Activated T-cell treated with anti-CD3 and anti-CD28 coated beads for 1 hour (primary cell): ENCODE measurements at regions not wholly inside any gene's neighbourhood (a gene's known extent, or its start where the extent isn't known, plus 50 kb on each side); places are given as distances from the start of the nearest gene placed in this dataset.
A peak's percentile ranks its signal among the peaks of the same experiment; 100 is the strongest.

Experiments used
- DNase-seq: peaks from one replicate; pipeline ENCODE4 v3.0.0-alpha.2; 2020; ENCODE audit warnings: low read depth

- DNase-seq, result no peak
Measured at GRCh38 chr5:8138884-8139283, 269.9 kb downstream of the MTRR start.

GRCh38 chr5:8150791-8151190 is 281.8 kb downstream of the MTRR start:
- DNase-seq, result no peak

DNA sequence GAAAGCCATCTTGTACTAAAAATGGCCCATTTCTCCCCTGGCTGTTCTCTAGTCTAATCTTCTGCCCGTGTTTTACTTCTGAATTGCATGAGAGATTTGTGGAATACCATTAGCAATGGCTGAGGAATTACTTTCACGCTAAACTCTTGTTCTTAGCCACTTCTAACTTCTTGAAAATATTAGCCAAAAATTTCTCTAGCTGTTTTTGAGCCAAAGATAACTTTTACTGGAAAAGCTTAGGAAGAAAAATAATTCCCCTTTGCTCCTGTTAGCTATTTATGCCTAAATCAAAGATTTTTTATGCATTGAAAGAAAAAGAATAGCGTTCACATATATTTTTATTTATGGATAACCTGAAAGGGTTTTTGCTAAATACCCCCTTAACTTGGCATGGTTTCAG is 287.8 kb downstream of the MTRR start:
- DNase-seq, result no peak

DNA sequence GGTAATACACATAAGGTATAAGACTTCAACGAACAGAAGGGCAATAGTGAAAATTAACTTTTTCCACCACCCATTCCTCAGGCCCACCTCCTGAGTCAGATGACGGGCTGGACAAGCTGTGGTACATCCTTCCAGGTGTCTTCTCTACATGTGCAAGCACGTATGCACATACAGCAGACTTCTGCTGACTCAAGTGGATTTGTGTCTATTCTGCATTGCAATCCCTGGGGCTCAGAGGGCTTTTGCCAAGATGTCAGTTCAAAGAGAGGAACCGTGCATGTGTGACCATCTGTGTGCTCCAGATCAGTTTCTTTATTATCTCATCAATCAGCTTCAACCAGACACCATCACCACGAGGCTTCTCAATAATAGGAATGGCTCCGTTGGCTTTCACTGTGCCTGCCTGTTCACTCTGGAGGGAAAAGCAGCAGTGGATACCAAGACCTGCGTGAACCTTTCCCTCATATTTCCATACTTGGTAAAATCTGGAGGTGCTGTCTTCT is 288.4 kb downstream of the MTRR start:
- DNase-seq, result no peak

DNA sequence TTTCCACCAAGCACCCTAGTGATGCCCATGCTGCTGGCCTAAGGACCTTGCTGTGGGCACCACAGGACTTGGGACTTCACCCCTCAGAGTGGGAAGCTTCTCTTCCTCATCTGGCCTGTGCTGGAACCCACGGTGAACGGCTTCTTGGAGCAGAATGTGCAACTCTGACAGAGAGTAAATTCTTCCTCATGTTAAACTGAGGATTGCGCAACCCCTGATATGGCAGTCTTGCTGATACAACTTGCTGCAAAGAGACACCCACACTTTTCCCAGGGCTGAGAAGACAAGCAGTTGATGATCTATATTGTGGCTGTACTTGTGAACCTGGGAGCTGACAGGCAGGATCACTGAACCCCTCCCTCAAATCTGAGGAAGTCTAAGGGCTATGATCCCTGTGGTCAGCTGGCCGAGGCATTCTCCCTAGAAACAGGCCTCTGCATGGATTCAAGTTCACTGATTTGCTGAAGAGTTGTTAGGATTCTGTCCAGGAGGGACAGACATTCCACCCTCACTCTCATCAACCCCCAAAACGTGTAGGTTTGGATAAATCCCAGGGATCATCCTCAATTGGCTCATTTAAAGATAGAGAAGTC is 307.2 kb downstream of the MTRR start:
- DNase-seq, result no peak

DNA sequence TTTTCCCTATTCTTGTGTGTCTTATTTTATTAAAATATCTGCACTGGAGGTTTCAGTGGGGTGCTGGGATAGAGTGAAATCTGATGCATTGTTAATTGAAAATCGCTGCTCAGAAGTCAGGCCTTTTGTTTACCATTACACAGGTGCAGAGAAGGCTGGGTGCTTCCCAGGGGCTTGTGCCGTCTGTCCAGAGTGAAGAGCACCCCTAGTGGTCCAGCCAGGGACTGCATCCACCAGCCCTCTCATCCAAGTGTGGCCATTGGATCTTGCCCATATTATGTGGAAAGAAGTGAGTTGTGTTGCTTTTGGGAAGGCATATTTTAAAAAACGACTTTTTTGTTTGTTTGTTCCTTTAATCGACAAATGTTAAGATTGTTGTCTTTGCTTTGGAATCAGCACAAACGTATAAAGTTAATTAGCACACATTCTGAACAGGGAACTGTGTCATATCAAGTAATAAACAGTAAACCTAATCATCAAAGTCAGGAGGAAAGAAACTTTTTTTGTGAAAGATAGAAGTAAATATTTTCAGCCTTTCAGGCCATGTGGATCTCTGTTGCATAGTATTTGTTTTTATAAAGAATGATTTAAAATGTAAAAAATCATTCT is 315.6 kb downstream of the MTRR start:
- peak; percentile 4 for DNase-seq

DNA sequence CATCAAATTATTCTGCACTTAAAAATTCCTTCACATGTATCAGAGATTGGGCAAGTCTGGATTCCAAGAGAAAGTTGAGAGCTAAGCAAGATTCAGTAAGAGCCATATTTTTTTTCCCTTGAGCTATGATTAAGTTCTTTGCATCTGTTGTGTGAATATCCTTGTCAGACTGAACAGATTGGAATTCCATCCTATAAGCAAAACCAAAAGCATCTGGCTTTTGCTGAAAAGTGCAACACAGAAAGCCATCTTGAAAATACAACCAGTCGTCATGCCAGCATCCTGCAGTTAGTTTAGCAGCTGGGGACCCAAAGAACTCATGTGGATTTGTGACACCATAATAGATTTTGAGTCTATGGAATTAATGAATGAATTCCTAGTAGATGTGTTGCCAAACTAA is 316.9 kb downstream of the MTRR start:
- DNase-seq, result no peak

- no peak for DNase-seq
Measured at GRCh38 chr5:8188874-8189565, 320.1 kb downstream of the MTRR start.

DNA sequence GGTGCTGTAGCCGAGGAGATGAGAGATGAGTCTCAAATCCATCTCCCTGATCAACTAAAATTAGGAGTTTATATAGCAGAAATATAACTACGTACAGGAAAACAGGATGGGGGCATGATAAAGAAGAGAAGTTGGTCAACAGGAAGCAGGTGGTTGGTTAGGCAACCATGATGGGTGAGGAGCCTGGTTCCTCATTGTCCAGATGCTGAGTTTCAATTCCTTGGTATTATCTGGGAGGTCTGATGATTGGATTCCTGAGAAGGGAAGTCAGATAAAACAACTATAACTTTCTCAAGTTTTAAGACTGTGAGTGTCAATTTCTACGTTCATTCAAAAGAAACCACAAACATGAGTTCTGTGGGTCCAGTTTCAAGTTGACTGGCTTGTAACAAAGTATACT is 323.9 kb downstream of the MTRR start:
- no peak for DNase-seq

DNA sequence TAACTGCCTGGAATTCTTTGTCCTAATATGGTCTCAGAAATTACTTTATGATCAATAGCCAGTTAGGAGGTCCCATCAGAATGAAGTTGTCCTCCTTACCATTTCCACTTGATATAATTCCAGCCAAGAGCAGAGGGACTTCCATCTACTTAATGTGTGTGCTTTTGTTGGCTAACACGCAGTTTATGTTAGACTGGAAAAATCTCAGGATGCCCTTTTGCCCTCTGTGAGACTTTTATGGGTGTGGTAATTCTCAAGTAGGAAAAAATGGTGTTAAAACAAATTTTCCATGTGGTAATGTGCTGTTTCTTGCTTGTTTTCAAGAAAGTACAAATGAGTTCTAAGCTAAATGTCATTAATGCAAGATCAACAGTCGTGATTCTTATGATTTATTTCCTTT is 327.1 kb downstream of the MTRR start:
- DNase-seq, result no peak

DNA sequence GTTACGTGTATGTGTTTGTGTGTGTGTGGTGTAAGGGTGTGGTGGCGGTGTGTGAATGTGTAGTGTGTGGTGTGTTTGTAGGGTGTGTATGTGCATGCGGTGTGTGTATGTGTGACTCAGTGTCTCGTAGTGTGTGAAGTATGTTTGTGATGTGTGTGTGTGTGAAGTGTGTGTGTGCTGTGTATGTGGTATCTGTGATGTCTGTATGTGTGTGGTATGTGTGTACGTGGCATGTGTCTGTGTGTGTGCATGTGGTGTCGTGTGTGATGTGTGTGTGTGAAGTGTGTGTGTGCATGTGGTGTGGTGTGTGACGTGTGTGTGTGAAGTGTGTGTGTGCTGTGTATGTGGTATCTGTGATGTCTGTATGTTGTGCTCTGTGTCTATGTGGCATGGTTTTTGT is 339.4 kb downstream of the MTRR start:
- DNase-seq, result no peak

DNA sequence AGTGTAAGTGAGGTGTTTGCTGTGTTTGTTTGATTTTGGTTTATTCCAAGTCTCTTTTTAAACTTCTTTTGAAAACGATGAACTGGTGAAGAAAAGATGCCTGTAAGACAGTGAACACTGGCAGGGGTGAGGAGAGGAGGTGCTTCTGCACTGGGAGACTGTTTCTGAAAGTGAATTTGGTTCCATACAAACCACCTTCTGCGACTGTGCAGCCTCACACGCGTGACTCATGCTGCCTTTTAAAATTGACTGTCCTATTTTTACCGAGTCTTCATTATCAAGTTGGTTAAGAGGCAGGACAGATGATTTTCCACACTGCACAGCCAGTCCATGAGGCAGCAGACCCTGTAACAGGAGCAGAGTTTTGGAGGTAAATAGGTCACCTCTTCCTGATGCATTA is 340.6 kb downstream of the MTRR start:
- no peak for DNase-seq

DNA sequence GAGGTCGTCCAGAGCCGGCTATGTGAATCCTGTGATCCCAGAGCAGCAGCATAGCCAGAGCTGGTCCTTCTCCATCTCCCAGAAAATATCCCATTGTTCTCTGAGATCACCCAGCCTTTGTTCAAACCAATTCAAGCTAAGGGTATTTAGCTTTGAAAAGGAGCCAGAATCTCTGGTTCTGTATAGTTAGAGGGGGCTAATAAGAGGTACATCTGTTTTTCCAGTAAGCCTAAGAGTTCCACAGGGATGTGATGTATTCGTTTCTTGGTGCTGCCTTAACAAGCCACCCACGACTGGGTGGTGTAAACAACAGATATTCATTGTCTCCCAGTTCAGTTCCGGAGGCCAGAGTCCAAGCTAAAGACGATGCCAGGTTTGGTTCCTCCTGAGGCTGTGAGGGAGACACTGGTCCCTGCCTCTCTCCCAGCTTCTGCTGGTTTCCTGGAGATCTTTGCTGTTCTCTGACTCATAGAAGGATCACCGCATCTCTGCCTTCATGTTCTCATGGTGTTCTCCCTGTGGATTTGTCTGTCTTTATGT is 344.8 kb downstream of the MTRR start:
- no peak for DNase-seq

- DNase-seq, result no peak
Measured at GRCh38 chr5:8216921-8217320, 348.0 kb downstream of the MTRR start.

GRCh38 chr5:8226148-8226547 is 357.2 kb downstream of the MTRR start:
- no peak for DNase-seq

DNA sequence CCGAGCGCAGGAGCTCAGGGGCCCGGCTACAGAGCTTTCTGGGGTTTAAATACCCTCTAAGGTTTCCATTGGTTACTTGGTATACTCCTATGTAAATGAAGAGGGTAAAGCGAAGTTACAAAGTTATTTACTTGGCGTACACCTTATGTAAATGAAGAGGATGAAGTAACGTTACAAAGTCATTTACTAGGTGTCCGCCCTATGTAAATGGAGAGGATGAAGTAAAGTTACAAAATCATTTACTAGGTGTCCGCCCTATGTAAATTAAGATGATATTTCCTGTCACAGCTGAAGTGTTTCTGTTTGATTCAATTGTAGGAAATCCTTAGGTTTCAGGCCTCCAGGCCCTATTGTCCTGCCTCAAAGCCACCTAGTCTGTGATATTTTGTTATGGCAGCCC is 358.2 kb downstream of the MTRR start:
- DNase-seq, result no peak

GRCh38 chr5:8229551-8229950 is 360.6 kb downstream of the MTRR start:
- DNase-seq, result no peak

DNA sequence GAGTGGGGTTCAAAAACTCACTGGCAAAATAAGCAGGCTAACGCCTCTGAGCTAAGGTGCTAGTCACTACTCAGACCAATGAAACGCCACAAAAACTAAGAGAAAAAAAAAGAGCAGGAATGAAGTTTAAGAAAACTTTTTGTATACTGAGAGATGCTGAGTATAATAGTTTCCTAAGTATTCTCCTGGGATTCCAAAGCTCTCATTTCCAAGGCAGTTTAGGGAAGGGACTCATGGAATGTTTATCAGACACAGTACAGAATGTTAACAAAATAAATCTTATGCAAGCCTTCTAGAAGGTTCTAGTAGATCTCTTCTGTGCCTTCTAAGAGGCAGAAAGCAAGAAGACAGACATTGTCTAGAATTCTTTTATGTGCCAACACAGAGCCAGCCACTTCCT is 361.9 kb downstream of the MTRR start:
- DNase-seq, result no peak

DNA sequence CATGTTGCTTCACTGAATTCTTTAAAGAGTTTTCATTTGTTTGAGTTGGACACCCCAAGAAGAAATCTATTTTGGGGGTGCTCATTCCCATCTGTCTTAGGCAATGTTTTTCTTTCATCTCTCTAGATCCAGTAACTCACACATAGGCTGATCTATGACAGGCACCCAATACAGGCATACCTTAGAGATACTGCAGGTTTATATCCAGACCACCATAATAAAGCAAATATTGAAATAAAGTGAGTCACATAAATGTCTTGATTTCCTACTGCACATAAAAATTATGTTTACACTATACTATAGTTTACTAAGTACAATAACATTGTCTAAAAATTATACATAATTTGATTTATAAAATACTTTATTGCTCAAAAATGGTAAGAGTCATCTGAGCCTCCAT is 364.5 kb downstream of the MTRR start:
- no peak for DNase-seq

GRCh38 chr5:8234179-8234770 is 365.3 kb downstream of the MTRR start:
- no peak for DNase-seq

DNA sequence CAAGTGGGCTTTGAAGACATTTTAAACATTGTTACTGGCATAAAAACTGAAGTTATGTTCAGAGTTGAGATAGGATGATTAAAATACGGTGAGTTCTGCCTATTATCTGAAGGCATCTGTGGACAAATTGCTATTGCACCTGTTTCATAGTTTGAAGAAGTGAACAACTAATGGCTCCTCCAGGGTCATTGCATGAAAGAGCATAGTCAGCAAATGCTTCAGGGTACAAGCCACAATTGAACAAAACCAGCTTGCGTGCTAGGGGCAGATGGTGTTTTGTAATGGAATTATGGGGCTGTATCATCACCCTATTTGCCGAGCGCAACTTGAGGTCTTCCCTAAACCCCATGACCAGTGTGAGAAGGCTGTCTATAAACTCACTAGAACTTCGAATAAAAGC is 369.1 kb downstream of the MTRR start:
- DNase-seq, result no peak

DNA sequence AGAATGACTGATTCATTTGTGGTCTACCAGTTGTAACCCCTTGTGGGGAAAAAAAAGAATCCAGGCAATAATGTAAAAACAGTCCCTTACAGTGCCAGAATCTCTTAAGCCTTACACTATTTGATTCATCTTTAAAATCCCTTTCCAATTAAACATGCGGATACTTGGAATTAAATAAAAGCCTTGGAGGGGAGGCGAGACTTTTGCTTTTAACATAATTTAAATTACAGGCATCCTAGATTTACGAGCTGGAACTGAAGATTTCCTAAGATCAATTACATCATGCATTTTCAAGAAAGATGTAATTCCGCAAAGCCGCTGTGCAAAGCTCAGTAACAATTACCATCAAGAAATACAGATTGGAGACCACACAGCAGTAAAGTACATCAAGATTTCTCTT is 370.2 kb downstream of the MTRR start:
- DNase-seq, result no peak

DNA sequence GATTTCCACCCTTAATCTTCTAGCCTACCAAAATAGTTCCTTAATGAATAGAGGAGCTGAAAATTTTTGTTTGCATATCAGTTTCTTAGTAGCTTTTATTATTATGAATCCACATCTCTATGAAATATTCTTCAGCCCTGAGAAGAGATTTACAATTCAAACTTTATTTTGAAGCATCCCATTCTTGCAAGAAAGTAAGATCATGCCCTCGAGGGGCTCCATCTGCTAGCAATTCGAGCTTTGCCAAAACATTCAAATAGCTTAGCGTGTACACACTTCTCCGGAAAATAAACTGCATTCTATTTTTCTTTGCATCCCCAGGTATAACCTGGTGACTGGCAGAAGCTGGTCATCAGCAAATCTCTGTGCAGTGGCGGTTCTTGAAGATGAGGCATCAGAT is 370.7 kb downstream of the MTRR start:
- no peak for DNase-seq
